Upper lobe of left lung (tissue), 4 donors: ENCODE measurements at regions not wholly inside any gene's neighbourhood (a gene's known extent, or its start where the extent isn't known, plus 50 kb on each side); places are given as distances from the start of the nearest gene placed in this dataset.

ENCODE experiments used
- POLR2A ChIP-seq, 4 donors: fragments of 450-650 bp; IDR thresholded peaks; one replicate each; pipeline ENCODE4 v1.5.1; 2016 to 2017; ENCODE audit warnings: antibody characterized with exemption in 4 of 4, mild to moderate bottlenecking in 2 of 4
- POLR2AphosphoS5 ChIP-seq, 2 donors: sonication (generic); formaldehyde crosslinking; IDR thresholded peaks; one replicate each; pipeline ENCODE4 v1.5.1; 2017; ENCODE audit warnings: antibody characterized with exemption in 2 of 2
- TF ChIP-seq, protein P1 (sequence below), 6 experiments: fragments of 450-650 bp in 4 of 6; fragments of 200-600 bp in 2 of 6; sonication (generic) in 2 of 6; IDR thresholded peaks; one replicate each; pipeline ENCODE4 v1.5.1; 2016 to 2019; ENCODE audit warnings: antibody characterized with exemption in 6 of 6

GRCh38 chr5:120919017-120919416, 454.9 kb downstream of the PRR16 start:
- TF ChIP-seq, protein P1, sequence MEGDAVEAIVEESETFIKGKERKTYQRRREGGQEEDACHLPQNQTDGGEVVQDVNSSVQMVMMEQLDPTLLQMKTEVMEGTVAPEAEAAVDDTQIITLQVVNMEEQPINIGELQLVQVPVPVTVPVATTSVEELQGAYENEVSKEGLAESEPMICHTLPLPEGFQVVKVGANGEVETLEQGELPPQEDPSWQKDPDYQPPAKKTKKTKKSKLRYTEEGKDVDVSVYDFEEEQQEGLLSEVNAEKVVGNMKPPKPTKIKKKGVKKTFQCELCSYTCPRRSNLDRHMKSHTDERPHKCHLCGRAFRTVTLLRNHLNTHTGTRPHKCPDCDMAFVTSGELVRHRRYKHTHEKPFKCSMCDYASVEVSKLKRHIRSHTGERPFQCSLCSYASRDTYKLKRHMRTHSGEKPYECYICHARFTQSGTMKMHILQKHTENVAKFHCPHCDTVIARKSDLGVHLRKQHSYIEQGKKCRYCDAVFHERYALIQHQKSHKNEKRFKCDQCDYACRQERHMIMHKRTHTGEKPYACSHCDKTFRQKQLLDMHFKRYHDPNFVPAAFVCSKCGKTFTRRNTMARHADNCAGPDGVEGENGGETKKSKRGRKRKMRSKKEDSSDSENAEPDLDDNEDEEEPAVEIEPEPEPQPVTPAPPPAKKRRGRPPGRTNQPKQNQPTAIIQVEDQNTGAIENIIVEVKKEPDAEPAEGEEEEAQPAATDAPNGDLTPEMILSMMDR (IDR thresholded peaks at IDR 0.05), result no peak
- TF ChIP-seq POLR2A (IDR thresholded peaks at IDR 0.05) (no peak), POLR2AphosphoS5 (IDR thresholded peaks at IDR 0.05) (no peak)
